Activated T-cell treated with anti-CD3 and anti-CD28 coated beads for 48 hours (primary cell): ENCODE measurements at regions not wholly inside any gene's neighbourhood (a gene's known extent, or its start where the extent isn't known, plus 50 kb on each side); places are given as distances from the start of the nearest gene placed in this dataset.

Experiments
- DNase-seq: peaks from one replicate; pipeline ENCODE4 v3.0.0-alpha.2; 2020; ENCODE audit warnings: low read depth

- DNase-seq: no peak
Observed at GRCh38 chr6:92377137-92377536, 1042.2 kb downstream of the EPHA7 start.

DNA sequence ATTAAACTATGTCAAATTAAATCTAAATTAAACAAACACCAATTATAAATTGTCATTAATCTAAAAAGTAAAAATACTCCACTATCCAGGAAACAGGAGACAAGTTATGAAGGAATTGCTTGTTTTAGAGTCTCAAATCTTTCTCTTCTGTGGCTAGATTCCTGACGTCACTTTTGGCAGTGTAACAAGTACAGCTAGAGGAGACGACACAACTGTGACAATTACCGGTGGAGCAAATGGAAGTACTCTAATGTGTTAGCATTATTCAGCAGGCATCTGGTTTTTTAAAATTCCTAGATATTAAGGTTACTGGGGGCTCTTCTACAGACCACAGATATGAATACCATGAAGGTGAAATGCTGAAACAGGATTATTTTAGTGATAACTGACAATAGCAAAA lies 1042.7 kb downstream of the EPHA7 start:
- DNase-seq: no peak

DNA sequence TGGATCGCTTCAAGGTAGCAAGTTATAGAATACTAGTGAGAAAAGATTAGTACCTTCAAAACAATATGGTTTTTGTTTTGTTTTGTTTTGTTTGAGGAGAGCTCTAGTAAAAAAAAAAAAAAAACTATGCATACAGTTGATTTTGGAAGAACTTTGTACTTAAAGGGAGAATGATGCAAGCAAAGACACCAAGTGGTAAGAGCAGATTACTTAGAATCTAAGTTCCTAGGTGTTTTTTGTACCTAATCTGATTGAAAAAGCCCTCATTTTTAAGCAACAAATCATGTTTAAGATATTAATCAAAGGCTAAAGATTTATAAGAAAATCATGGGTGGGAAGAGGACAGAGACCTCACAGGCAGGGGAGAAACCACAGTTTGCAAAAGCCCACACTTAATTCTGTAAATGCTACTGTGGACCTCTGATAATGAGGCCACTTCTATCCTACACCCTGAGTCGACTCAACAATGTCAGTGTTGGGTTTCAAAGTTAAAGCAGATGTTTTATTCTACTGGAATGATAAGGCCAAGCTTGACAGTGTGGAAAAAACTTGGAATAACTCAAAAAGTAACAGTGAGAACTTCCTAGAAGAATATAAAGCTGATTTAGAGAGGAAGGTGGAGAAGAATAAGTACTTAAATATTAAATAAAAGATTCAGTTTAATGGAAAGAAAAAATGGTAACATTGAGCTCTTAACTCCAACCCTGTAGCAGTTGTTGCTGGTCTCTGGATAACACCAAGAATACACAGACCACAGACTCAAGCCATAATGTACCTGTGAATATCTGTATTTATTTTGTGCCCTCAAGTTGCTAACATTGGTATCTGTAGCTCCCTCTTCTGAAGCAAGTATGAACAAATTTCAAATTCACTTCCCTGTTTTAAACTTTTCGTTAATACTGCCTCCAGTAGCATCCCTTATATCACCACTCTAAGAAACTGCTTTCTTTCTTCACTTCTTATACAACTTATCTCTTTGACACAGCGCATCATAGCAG lies 1047.8 kb downstream of the EPHA7 start:
- no peak for DNase-seq

GRCh38 chr6:92369309-92369708 lies 1050.0 kb downstream of the EPHA7 start:
- DNase-seq: no peak

DNA sequence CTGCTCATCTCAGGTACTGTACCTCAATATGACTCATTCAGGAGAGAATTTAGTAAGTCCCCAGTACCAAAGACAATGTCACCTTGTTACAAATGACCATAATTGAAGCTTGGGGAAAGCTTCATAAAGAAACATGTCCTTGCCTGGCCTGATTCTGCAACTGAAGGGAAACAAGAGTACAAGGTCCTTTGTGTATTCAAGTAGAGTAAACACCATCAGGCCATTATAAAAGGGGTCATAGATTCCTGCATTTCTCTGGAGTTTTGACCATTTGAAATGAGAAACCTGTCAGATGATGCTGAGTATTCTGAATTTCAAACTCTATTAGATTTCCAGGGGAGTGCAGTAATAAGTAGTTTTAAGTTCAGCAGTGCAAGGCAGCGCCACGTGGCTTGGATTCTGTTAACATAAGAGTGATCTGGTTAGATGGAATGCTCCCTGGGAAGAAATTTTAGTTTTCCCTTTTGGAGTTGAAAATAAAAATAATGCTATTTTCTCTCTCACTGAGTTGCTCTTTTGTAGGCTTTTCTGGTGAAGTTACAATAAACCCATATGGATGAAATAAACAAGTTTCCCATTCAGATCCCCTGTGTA lies 1054.3 kb downstream of the EPHA7 start:
- no peak for DNase-seq

- DNase-seq: no peak
Observed at GRCh38 chr6:92363111-92363510, 1056.2 kb downstream of the EPHA7 start.

DNA sequence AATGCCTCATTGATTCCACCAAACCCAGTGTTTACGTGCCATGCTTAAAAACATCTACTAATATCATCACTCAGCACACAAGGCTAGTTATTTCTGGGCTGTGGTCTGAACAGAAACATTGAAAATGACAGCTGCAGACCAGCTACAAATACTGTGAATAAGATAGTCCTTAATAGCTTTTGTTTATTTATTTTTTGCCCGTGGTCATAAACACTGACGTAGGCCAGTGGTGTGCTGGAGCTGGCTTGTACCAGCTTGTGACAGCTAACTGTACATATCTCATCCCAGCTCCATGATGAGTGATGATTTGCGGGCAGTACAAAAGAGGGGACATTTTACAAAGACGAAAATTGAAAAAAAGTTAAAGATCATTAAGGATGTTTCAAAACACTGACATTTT lies 1057.0 kb downstream of the EPHA7 start:
- DNase-seq: no peak

GRCh38 chr6:92361990-92362389 lies 1057.4 kb downstream of the EPHA7 start:
- DNase-seq: no peak

- DNase-seq: no peak
Observed at GRCh38 chr6:92354270-92354829, 1065.0 kb downstream of the EPHA7 start.

DNA sequence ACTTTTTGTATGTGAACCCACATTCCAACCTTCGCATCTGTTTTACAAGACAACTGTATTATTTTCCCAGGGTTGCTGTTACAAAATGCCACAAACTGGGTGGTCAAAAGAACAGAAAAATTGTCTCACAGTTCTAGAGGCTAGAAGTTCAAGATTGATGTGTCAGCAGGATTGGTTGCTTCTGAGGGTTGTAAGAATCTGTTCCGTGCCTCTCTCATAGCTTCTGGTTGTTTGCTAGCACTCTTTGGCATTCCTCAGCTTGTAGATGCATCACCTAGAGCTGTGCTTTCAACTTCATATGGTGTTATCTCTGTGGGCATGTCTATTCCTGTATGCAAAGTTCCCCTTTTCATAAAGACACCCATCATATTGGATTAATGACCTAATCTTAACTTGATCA lies 1067.2 kb downstream of the EPHA7 start:
- no peak for DNase-seq

- DNase-seq: no peak
Observed at GRCh38 chr6:92341201-92341600, 1078.2 kb downstream of the EPHA7 start.

GRCh38 chr6:92339936-92340640 lies 1079.3 kb downstream of the EPHA7 start:
- DNase-seq: no peak

GRCh38 chr6:92337571-92337970 lies 1081.8 kb downstream of the EPHA7 start:
- DNase-seq: no peak

- DNase-seq: no peak
Observed at GRCh38 chr6:92329208-92329847, 1090.0 kb downstream of the EPHA7 start.

DNA sequence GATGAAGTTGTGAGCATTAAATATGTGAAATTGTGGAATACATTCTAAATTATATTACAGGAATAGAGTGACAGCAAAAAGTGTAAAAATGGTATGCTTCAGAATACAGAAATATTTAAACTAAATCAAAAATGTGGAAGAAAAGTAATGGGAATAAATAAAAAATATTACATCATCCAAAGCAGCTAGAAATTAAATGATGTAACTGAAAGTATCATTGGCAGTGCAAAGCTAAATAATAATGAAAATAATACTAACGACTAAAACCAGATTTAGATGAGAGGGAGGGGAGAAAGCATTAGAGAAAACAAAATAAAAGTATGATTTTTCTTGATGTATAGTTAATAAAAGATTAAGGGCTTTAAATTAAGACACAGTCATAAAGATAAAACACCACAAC lies 1104.0 kb downstream of the EPHA7 start:
- no peak for DNase-seq

DNA sequence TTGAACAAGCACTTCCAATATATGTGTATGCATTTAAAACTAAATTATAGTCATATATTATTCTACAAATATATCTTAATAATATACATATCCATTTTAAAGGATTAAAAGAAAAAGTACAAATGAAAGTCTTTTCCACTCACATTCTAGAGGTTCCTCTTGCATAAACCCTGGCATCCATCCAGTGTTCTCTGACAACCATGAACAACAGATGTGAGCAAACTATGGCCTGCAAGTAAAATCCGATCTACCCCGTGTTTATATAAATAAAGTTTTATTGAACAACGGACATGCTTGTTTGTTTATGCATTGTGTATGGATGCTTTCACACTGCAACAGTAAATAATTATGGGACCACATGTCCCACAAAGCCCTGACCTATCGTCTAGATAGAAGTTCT lies 1122.3 kb downstream of the EPHA7 start:
- DNase-seq: no peak

- no peak for DNase-seq
Observed at GRCh38 chr6:92292067-92292466, 1127.3 kb downstream of the EPHA7 start.

GRCh38 chr6:92289831-92290230 lies 1129.5 kb downstream of the EPHA7 start:
- DNase-seq: no peak

DNA sequence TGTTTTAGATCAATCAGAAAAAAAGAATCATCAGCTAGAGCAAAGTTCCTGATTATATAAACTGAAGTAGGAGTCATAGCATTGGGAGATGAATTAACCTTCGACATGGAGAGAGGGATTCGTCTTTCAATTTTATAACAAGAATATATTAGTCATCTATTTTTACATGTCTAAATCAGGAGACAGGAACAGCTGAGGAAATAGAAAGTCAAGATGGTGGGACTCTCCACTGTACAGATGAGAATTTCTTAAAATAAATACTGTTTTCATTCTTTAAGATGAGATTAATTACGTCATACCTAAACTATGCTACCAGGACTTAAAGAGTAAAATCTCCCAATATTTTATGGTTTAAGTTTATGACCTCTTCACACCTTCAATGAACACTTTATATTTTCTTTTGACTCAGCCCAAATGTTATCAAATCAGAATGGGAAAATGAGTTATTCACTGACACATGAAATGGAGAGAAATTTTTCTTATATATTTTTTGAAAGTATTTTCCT lies 1137.7 kb downstream of the EPHA7 start:
- DNase-seq: no peak

DNA sequence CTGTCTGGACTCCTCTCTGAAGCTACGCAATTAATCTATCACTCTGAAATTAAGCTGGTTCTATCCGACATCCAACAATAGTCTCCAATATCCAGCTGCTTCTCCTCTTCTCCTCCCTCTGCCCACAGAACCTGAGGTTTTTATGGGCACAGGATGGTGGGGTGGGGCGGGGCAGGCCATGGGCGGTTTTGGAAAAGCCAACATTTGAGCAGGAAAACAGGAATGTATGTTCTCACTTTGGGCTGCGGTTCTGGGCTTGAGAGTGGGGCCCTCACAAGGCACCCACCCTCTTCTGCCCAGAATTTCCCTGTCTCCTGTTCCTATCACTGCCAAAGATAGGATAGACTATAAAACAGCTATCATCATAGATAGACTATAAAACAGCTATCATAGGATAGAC lies 1144.2 kb downstream of the EPHA7 start:
- no peak for DNase-seq

DNA sequence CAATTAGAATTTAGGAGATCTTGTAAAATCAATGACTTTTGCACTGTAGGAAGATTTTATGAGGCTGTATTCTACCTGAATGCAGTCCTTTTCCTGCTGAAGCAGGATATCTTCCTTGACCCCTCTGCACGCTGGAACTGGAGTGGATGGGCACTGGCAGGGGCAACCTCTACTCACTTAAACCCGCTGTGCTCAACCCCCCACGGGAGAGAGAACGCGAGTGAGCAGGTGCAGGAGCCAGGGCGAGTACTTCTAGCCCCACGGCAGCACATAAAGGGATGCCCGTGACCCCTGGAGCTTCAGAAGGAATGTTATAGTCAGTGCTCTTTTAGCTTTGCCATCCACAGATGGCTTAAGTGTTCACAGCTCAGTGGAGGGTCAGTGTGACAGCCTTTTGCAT lies 1144.8 kb downstream of the EPHA7 start:
- DNase-seq: no peak

DNA sequence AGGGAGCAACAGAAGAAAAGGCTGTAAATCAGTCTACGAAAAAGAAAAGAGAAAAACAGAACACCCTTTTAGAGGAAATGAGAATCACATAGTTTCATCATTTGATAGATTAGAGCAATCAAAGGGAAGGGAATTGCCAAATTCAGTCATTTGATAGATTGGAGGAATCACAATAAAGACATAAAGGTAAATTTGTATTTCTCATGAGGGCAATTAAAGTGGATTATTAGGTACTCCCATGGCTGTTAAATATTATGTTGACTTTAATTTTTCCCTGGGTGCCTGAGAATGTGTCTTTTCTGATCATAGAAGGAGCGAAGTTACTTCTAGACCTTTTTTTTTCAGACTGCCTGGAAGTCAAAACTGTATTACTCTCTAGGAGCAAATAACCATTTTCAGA lies 1145.7 kb downstream of the EPHA7 start:
- DNase-seq: no peak
